ENCODE measurements at regions not wholly inside any gene's neighbourhood (a gene's known extent, or its start where the extent isn't known, plus 50 kb on each side); places are given as distances from the start of the nearest gene placed in this dataset.

GRCh38 chr18:4851301-4851976 is 345.6 kb downstream of the AKAIN1 start:
- H3K79me2 ChIP-seq (replicated peaks; ENCODE audit: insufficient read depth, low read length): no peaks in the 10 kb centered on the region
- no peak overlapping the region for H3K9ac ChIP-seq (ENCODE audit: low read length)
- H3K27ac ChIP-seq (ENCODE audit: low read length): no peak overlapping the region

DNA sequence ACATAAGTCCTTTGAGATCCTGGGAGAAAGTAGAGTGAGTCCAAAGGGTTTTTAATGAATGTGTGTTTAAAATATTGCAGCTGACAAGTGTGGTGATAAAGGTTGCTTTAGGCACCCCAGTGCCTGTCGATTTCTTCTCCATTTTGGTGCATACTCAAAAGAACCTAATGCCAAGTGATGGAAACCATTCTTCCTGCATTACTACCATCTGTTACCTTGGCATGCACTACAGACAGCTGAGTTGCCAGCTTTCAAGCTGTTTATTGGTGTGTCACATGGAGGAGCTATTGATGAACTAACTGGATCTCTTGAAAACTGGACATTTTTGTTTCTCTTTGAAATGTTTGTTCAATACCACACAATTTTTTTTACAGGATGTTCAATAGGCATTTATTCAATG is 350.0 kb downstream of the AKAIN1 start:
- H3K27ac ChIP-seq (ENCODE audit: low read length): no peak overlapping the region
- no peak for TF ChIP-seq RAD21 (conservative IDR thresholded peaks at IDR 0.05)
- no peak for TF ChIP-seq EZH2 (IDR thresholded peaks at IDR 0.05; ENCODE audit: borderline replicate concordance, insufficient read depth, low read length, poor library complexity, severe bottlenecking)
- no peak for TF ChIP-seq MXI1 (conservative IDR thresholded peaks at IDR 0.05; ENCODE audit: poor library complexity, severe bottlenecking)
- no peak for TF ChIP-seq REST (IDR thresholded peaks at IDR 0.05; ENCODE audit: borderline replicate concordance)
- no peak for TF ChIP-seq POLR2AphosphoS5 (IDR thresholded peaks at IDR 0.05)
- TF ChIP-seq CTCF (IDR thresholded peaks at IDR 0.05; ENCODE audit: poor library complexity, severe bottlenecking): no peak
- TF ChIP-seq TAF1 (IDR thresholded peaks at IDR 0.05; ENCODE audit: low read depth): no peak
- TF ChIP-seq EP300 (conservative IDR thresholded peaks at IDR 0.05; ENCODE audit: poor library complexity, severe bottlenecking): no peak
- no peak for TF ChIP-seq SMC3 (conservative IDR thresholded peaks at IDR 0.05; ENCODE audit: poor library complexity)
- H3K9me3 ChIP-seq (ENCODE audit: low read length): no peaks in the 10 kb centered on the region
- H3K9ac ChIP-seq (ENCODE audit: low read length): no peak overlapping the region
- no peaks in the 10 kb centered on the region for H3F3A ChIP-seq (ENCODE audit: insufficient read depth, low read length, poor library complexity, severe bottlenecking)
- no peaks in the 10 kb centered on the region for H4K20me1 ChIP-seq (ENCODE audit: insufficient read depth)
- no peaks in the 10 kb centered on the region for H3K27me3 ChIP-seq (ENCODE audit: insufficient read depth, low read depth, low read length)
- H2AFZ ChIP-seq (ENCODE audit: low read depth, low read length): no peak overlapping the region
- no peak overlapping the region for H3K4me3 ChIP-seq (ENCODE audit: low read length)
- no peaks in the 10 kb centered on the region for H3K79me2 ChIP-seq (replicated peaks; ENCODE audit: insufficient read depth, low read length)
- no peaks in the 10 kb centered on the region for H3K36me3 ChIP-seq (ENCODE audit: insufficient read depth, low read length)
- no peaks in the 10 kb centered on the region for H3K9me2 ChIP-seq (ENCODE audit: insufficient read depth, low read length)
- H3K4me2 ChIP-seq (ENCODE audit: low read length): no peak overlapping the region

More at GRCh38 chr18:4851301-4851976, 345.6 kb downstream of the AKAIN1 start:
- TF ChIP-seq RAD21 (conservative IDR thresholded peaks at IDR 0.05): no peak
- no peak overlapping the region for H2AFZ ChIP-seq (ENCODE audit: low read depth, low read length)
- no peaks in the 10 kb centered on the region for H3F3A ChIP-seq (ENCODE audit: insufficient read depth, low read length, poor library complexity, severe bottlenecking)
- H4K20me1 ChIP-seq (ENCODE audit: insufficient read depth): no peaks in the 10 kb centered on the region
- no peaks in the 10 kb centered on the region for H3K9me3 ChIP-seq (ENCODE audit: low read length)
- no peaks in the 10 kb centered on the region for H3K9me2 ChIP-seq (ENCODE audit: insufficient read depth, low read length)
- no peak overlapping the region for H3K4me3 ChIP-seq (ENCODE audit: low read length)
- H3K27me3 ChIP-seq (ENCODE audit: insufficient read depth, low read depth, low read length): no peaks in the 10 kb centered on the region
- H3K4me2 ChIP-seq (ENCODE audit: low read length): no peak overlapping the region
- no peaks in the 10 kb centered on the region for H3K36me3 ChIP-seq (ENCODE audit: insufficient read depth, low read length)

Data from neural cell (in vitro differentiated cells).